Esophagus mucosa (tissue), 1 donor: ENCODE measurements at regions not wholly inside any gene's neighbourhood (a gene's known extent, or its start where the extent isn't known, plus 50 kb on each side); places are given as distances from the start of the nearest gene placed in this dataset.

Experiments
- ATAC-seq: fragments of 200-7000 bp; cut with Tn5 transposase; one replicate; pipeline ENCODE4 v1.9.1; 2020
- donor health status: DM: yes; HTN: yes; CAD: no.

- no peak for ATAC-seq
Observed at GRCh38 chr12:16669756-16670155, 63.8 kb upstream of the LMO3 start.

- ATAC-seq: no peak
Observed at GRCh38 chr12:16668198-16668597, 62.2 kb upstream of the LMO3 start.

DNA sequence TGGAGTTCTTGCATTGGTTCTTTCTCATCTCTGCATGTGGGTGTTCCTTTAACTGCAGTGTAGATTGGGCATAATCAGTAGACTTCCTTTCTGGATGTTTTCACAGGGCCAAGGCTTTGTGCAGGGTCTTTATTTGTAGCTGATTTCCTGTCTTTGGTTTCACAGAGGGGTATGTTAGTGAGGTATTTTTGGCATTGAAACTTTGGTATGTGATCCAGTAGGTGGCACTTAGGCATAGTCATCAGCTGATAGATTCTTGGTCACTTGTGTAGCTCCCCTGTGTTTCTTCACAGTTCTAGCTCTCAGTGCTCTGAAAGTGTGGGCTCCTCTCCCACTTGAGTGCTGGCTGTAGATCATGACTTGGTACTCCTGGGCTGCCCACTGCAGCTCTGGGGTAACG is 52.7 kb upstream of the LMO3 start:
- ATAC-seq: no peak
